HG03103 (cell line): ENCODE measurements at regions not wholly inside any gene's neighbourhood (a gene's known extent, or its start where the extent isn't known, plus 50 kb on each side); places are given as distances from the start of the nearest gene placed in this dataset.

Source experiments
- ATAC-seq: cut with Tn5 transposase; IDR thresholded peaks from one replicate; pipeline ENCODE4 v1.9.1; 2021; ENCODE audit warnings: low read depth; ENCODE audit not compliant: unreplicated experiment

DNA sequence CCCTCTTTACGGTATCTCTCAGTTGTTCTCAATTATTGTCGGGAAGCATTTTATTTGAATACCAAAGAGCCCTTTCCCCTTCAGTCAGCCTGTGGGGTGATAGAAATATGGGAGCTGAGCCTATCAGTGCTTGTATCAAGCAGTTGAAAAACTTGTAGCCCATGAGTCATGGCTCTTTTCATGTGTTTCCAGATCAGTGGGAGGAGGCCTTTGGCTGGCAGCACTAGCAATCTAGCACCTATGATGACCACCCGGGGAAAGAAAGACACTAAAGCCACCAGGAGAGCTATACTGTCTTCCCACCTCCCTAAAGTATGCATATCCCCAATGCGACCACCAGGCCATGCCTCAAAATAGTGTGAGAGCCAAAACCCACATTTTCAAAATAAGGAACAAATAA lies 696.9 kb upstream of the C9orf72 start:
- ATAC-seq, result no peak

GRCh38 chr9:28272127-28272526 lies 698.8 kb upstream of the C9orf72 start:
- no peak for ATAC-seq

DNA sequence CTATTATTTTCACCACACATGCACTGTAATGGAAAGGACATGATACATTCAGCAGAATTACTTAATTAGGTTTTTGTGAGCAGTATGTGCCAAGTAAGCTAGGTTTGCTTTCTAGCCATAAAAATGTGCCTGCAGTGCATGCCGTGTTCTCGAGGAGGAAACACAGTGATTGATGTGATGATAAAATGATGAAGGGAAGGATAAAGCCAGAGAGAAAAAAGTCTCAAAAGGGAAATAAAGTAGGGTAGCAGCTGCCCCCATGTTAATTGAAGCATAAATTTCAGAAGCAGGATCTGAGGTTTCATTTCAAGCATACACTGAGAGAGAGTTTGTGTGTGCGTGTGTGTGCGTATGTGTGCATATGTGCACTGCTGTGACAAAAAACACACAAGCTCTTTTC lies 714.2 kb upstream of the C9orf72 start:
- ATAC-seq, result no peak

- no peak for ATAC-seq
These were observed 716.5 kb upstream of the C9orf72 start for GRCh38 chr9:28289746-28290145.

DNA sequence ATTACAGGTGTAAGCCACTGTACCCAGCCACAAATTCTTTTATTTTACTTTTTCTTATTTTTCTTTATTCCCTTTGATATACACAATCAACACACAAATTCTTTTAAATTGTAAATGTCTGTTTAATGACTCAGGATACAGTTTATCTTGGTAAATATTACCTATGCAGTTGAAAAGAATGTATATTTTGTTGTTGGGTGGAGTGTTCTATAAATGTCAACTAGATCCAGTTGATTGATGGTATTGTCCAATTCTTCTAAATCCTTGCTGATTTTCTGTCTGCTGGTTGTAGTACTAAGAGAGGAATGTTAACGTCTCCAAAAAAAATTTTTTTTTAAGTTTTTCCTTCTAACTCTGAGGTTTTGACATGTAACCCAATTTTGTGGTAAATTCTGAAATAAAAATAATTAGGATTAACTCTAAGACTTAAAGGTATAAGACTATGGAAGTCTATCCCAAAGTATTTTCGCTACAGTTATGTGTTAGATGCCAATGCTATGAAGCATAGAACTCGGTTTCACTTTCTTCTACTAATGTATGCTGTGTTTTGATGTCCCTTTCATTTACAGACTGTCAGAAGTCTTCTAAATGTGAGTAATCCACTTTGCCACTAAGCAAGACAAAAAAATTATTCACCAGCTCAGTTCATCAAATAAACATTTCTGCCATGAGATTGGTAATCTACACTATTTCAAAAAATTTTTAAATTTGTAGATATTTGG lies 720.2 kb upstream of the C9orf72 start:
- ATAC-seq, result no peak

DNA sequence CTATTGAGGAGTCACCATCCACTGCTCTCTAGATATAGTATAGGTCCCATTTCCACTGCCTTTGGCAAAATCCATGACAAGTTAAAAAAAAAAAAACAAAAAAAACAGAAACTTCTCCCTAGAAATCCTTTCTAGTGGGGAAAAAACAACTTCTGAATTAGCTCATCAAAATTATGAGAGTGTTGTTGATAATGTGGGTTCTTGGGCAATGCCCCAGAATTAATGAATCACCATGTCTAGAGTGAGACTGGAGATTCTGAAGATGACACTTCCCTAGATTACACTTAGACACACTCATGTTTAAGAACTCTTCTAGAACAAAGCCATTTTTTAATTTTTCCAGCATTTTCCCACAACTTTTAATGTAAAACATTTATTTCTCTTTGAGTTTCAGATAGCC lies 728.0 kb upstream of the C9orf72 start:
- ATAC-seq, result no peak

GRCh38 chr9:28317745-28318144 lies 744.5 kb upstream of the C9orf72 start:
- no peak for ATAC-seq

- ATAC-seq, result no peak
These were observed 745.2 kb upstream of the C9orf72 start for GRCh38 chr9:28318515-28318914.

DNA sequence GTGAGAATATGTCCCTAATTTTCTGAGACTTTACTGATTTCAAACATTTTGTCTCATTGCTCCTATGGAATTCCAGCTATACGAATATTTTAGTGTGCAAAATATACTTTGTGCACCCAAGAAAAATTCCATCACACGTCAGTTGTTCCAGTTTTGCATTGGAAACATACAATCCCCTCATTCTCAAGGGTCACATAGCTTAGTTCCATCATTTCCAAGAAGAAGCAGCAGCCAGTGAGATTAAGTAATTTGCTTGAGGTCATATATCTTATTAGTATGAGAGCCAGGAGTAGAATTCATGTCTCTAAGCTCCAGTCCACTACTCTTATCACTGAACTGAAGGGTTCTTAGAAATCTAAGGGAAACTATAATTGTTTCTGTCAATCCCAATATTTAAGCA lies 746.7 kb upstream of the C9orf72 start:
- ATAC-seq, result no peak

GRCh38 chr9:28320616-28321015 lies 747.3 kb upstream of the C9orf72 start:
- ATAC-seq, result no peak

GRCh38 chr9:28329323-28329722 lies 756.0 kb upstream of the C9orf72 start:
- ATAC-seq, result no peak

GRCh38 chr9:28332648-28333047 lies 759.4 kb upstream of the C9orf72 start:
- ATAC-seq, result no peak

GRCh38 chr9:28341913-28342312 lies 768.6 kb upstream of the C9orf72 start:
- no peak for ATAC-seq

DNA sequence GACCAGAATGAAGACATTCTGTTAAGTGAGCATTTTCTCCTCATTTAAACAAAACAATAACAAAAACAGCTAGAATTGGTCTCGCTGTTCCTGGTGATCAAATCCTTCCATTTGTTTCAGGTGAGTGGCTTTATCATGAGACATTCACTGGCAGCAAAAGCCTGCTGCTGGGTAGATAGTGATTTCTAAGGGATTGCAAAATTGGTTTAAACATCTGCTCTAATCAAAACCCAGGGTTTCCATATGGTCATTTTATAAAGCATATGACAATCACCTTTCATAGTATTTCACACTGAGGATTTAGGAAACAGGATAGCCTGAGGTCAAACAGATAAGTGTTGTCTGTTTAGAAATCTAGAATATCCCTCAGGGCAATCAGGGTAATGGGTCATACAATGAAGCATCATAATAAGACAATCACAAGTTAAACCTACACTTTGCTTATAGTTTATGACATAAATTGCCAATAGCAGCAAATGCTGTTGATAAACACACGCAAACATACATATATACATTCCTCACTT lies 769.6 kb upstream of the C9orf72 start:
- no peak for ATAC-seq

GRCh38 chr9:28363151-28363562 lies 789.9 kb upstream of the C9orf72 start:
- no peak for ATAC-seq

GRCh38 chr9:28365020-28365640 lies 791.8 kb upstream of the C9orf72 start:
- ATAC-seq, result no peak

DNA sequence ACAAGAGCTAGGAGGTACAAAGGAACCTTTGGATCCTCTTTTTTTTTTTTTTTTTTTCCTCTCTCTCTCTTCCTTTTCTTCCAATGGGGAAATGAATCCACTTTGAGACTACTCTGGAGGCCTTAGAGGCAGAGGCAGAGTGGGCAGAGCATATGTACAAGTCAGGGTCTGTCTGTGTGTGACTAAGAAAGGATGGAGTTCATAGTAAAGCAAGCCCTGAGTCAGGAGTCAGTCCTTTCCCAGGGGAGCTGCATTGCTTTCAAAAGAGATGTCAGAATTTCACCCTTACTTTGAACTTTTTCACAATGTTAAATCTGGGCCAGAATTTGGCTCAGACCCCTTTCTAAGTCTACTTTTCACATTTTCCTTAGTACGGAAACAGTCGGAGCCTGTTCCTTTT lies 792.4 kb upstream of the C9orf72 start:
- no peak for ATAC-seq

GRCh38 chr9:28378231-28378630 lies 805.0 kb upstream of the C9orf72 start:
- no peak for ATAC-seq

GRCh38 chr9:28379082-28379481 lies 805.8 kb upstream of the C9orf72 start:
- ATAC-seq, result no peak

DNA sequence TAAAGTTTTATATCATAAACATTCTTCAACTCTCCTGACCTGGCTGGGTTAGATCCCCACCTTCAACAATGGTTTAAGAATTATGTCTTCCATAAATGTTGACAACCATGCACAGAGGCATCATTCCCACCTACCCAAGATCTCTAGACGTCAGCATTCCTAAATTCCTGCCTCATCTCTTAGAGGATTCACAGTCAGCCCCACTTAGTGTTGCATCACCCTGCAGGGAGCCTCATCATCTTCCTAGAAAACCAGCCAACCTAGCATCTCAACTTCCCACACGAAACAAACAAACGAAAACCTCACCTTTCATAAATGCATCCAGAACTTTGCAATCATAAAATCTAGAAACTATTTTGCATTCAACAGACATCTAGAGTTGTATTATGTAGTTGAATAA lies 816.1 kb upstream of the C9orf72 start:
- no peak for ATAC-seq

- ATAC-seq, result no peak
These were observed 821.5 kb upstream of the C9orf72 start for GRCh38 chr9:28394774-28395173.

GRCh38 chr9:28396058-28396457 lies 822.8 kb upstream of the C9orf72 start:
- no peak for ATAC-seq
